ENCODE measurements at regions not wholly inside any gene's neighbourhood (a gene's known extent, or its start where the extent isn't known, plus 50 kb on each side); places are given as distances from the start of the nearest gene placed in this dataset.

- TF ChIP-seq POLR2AphosphoS5 (IDR thresholded peaks at IDR 0.05; ENCODE audit: low read depth, low read length), result no peak
- no peak for TF ChIP-seq TAF1 (IDR thresholded peaks at IDR 0.05; ENCODE audit: borderline replicate concordance, insufficient read depth, low read length)
- no peak for TF ChIP-seq REST (IDR thresholded peaks at IDR 0.05; ENCODE audit: insufficient read depth in 1 of 2, low read depth in 2 of 2, low read length in 2 of 2)
- no peak for TF ChIP-seq SIN3A (IDR thresholded peaks at IDR 0.05; ENCODE audit: borderline replicate concordance, insufficient read depth, low read length)
- TF ChIP-seq FOXP2 (optimal IDR thresholded peaks at IDR 0.05; ENCODE audit: borderline replicate concordance, extremely low read depth, extremely low read length, insufficient read depth), result no peak
Measured at GRCh38 chr3:86837871-86838270, 153.1 kb downstream of the VGLL3 start.
